Endothelial cell (in vitro differentiated cells): ENCODE measurements at regions not wholly inside any gene's neighbourhood (a gene's known extent, or its start where the extent isn't known, plus 50 kb on each side); places are given as distances from the start of the nearest gene placed in this dataset.

Experiments
- DNase-seq: peaks from one replicate; pipeline ENCODE4 v3.0.0; 2021; ENCODE audit warnings: low spot score
- H3K27ac Mint-ChIP-seq: one replicate; pipeline ENCODE4 v1.8.0; 2021; ENCODE audit warnings: mixed read lengths, inconsistent platforms; ENCODE audit not compliant: unreplicated experiment
- H3K27me3 Mint-ChIP-seq: one replicate; pipeline ENCODE4 v1.8.0; 2021; ENCODE audit warnings: mild to moderate bottlenecking, moderate library complexity, mixed read lengths, inconsistent platforms; ENCODE audit not compliant: unreplicated experiment
- H3K36me3 Mint-ChIP-seq: one replicate; pipeline ENCODE4 v1.8.0; 2021; ENCODE audit warnings: mild to moderate bottlenecking, low read depth, mixed read lengths, inconsistent platforms; ENCODE audit not compliant: unreplicated experiment
- H3K4me1 Mint-ChIP-seq: one replicate; pipeline ENCODE4 v1.8.0; 2021; ENCODE audit warnings: mild to moderate bottlenecking, mixed read lengths, inconsistent platforms; ENCODE audit not compliant: unreplicated experiment
- H3K4me3 Mint-ChIP-seq: one replicate; pipeline ENCODE4 v1.8.0; 2021; ENCODE audit warnings: mild to moderate bottlenecking, mixed read lengths, inconsistent platforms; ENCODE audit not compliant: unreplicated experiment
- H3K9me3 Mint-ChIP-seq: one replicate; pipeline ENCODE4 v1.8.0; 2021; ENCODE audit warnings: mixed read lengths, inconsistent platforms; ENCODE audit not compliant: unreplicated experiment
- CTCF ChIP-seq: fragments of 200-600 bp; sonication (generic); IDR thresholded peaks from one replicate; pipeline ENCODE4 v1.5.0; 2021; ENCODE audit warnings: antibody characterized with exemption; ENCODE audit not compliant: unreplicated experiment

GRCh38 chr3:59321881-59322540 lies 272.2 kb upstream of the CFAP20DC start:
- Mint-ChIP-seq H3K4me1 (no peaks in the 10 kb centered on the region), H3K36me3 (no peaks in the 10 kb centered on the region), H3K9me3 (no peaks in the 10 kb centered on the region), H3K4me3 (no peak overlapping the region), H3K27me3 (peaks cover 2% of the 10 kb centered on the region), H3K27ac (no peak overlapping the region)
- DNase-seq, result no peak
- no peak for TF ChIP-seq CTCF

- Mint-ChIP-seq H3K9me3 (no peaks in the 10 kb centered on the region), H3K36me3 (no peaks in the 10 kb centered on the region), H3K27me3 (peaks cover 2% of the 10 kb centered on the region), H3K4me1 (no peaks in the 10 kb centered on the region), H3K27ac (no peak overlapping the region), H3K4me3 (no peak overlapping the region)
- no peak for TF ChIP-seq CTCF
- no peak for DNase-seq
These were observed 270.3 kb upstream of the CFAP20DC start for GRCh38 chr3:59320080-59320479.

GRCh38 chr3:59319442-59319841 lies 269.6 kb upstream of the CFAP20DC start:
- Mint-ChIP-seq H3K27ac (no peak overlapping the region), H3K36me3 (no peaks in the 10 kb centered on the region), H3K9me3 (no peaks in the 10 kb centered on the region), H3K27me3 (peaks cover 2% of the 10 kb centered on the region), H3K4me1 (no peaks in the 10 kb centered on the region), H3K4me3 (no peak overlapping the region)
- no peak for TF ChIP-seq CTCF
- no peak for DNase-seq

GRCh38 chr3:59318881-59319280 lies 269.1 kb upstream of the CFAP20DC start:
- Mint-ChIP-seq H3K4me3 (no peak overlapping the region), H3K27me3 (peaks cover 2% of the 10 kb centered on the region), H3K9me3 (no peaks in the 10 kb centered on the region), H3K27ac (no peak overlapping the region), H3K4me1 (no peaks in the 10 kb centered on the region), H3K36me3 (no peaks in the 10 kb centered on the region)
- DNase-seq, result no peak
- no peak for TF ChIP-seq CTCF

GRCh38 chr3:59317386-59317785 lies 267.6 kb upstream of the CFAP20DC start:
- peaks cover under 1% of the 10 kb centered on the region for H3K27me3 Mint-ChIP-seq

More at GRCh38 chr3:59317386-59317785, 267.6 kb upstream of the CFAP20DC start:
- no peak overlapping the region for H3K27ac Mint-ChIP-seq
- no peak for DNase-seq
- no peaks in the 10 kb centered on the region for H3K36me3 Mint-ChIP-seq
- no peaks in the 10 kb centered on the region for H3K9me3 Mint-ChIP-seq
- no peaks in the 10 kb centered on the region for H3K4me1 Mint-ChIP-seq
- TF ChIP-seq CTCF, result no peak
- H3K4me3 Mint-ChIP-seq, result no peak overlapping the region
